ENCODE measurements at regions not wholly inside any gene's neighbourhood (a gene's known extent, or its start where the extent isn't known, plus 50 kb on each side); places are given as distances from the start of the nearest gene placed in this dataset.

DNA sequence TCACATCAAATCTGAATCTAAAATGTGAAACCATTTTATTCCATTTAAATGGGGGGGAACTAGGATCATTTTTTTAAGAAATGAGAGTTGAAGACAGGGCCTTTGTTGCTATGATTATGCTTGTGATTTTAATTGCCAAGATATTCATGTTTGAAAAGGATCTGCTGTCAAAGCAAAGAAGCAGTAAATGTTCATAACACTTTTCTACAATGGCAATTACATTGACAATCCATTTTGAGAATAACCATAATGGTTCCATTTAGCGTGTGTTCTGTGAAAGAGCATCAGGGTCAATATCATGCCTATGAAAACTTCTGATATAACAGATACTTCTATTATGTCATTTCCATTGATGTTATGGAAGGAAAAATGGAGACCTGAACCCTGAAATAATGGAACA is 745.8 kb upstream of the SGO1 start:
- TF ChIP-seq, protein P1, sequence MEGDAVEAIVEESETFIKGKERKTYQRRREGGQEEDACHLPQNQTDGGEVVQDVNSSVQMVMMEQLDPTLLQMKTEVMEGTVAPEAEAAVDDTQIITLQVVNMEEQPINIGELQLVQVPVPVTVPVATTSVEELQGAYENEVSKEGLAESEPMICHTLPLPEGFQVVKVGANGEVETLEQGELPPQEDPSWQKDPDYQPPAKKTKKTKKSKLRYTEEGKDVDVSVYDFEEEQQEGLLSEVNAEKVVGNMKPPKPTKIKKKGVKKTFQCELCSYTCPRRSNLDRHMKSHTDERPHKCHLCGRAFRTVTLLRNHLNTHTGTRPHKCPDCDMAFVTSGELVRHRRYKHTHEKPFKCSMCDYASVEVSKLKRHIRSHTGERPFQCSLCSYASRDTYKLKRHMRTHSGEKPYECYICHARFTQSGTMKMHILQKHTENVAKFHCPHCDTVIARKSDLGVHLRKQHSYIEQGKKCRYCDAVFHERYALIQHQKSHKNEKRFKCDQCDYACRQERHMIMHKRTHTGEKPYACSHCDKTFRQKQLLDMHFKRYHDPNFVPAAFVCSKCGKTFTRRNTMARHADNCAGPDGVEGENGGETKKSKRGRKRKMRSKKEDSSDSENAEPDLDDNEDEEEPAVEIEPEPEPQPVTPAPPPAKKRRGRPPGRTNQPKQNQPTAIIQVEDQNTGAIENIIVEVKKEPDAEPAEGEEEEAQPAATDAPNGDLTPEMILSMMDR (conservative IDR thresholded peaks at IDR 0.05; ENCODE audit: low read length): no peak
- no peak for TF ChIP-seq EZH2phosphoT487 (IDR thresholded peaks at IDR 0.05; ENCODE audit: borderline replicate concordance)

Measured in Loucy (cell line).